K562 (cell line): ENCODE measurements at regions not wholly inside any gene's neighbourhood (a gene's known extent, or its start where the extent isn't known, plus 50 kb on each side); places are given as distances from the start of the nearest gene placed in this dataset.

Experiments
- ATAC-seq: fragments of 200-7000 bp; cut with Tn5 transposase; 3 replicates; pipeline ENCODE4 v1.9.1; 2020; ENCODE audit warnings: moderate library complexity
- BruUV-seq: library from RNA; stranded (reverse); fragments of 400-500 nt; replicated peaks from 2 replicates; lab custom pipeline; 2021; lab: Mats Ljungman, UMichigan
- CTCF ChIA-PET: fragments of 300-600 bp; formaldehyde crosslinking; extraction: SDS; loops from one replicate; lab custom pipeline; 2021; ENCODE audit warnings: low intra/inter-chr PET ratio; lab: Yijun Ruan, JAX
- POLR2A ChIA-PET: fragments of 300-600, 350-650 bp; sonication (Branson Sonifier 250); formaldehyde crosslinking; extraction: SDS; loops from one replicate; lab custom pipeline; 2021; ENCODE audit warnings: antibody characterized with exemption, inconsistent platforms; lab: Yijun Ruan, JAX
- DNase-seq, 4 experiments: peaks; one replicate each; pipeline versions ENCODE4 v3.0.0 to v3.0.0-alpha.2; 2011 to 2018; ENCODE audit warnings: low spot score in 3 of 4, mixed read lengths in 3 of 4; ENCODE audit errors: extremely low read depth in 1 of 4
- FAIRE-seq: peaks from 2 replicates; lab custom pipeline; 2011; peaks lifted over from hg19 to GRCh38; lab: Jason Lieb, UNC
- H2AFZ ChIP-seq: 2 replicates; pipeline ENCODE4 v1.6.0; 2011; ENCODE audit warnings: low read depth, low read length, control low read depth, inconsistent platforms
- H3K27ac ChIP-seq: fragments of 200-600 bp; 3 replicates; pipeline ENCODE4 v1.8.0; 2011; ENCODE audit warnings: low read depth, mild to moderate bottlenecking, control low read depth, inconsistent platforms, low read length, moderate library complexity, mixed read lengths; ENCODE audit errors: extremely low read depth
- H3K27me3 ChIP-seq, 2 experiments: fragments of 300-600 bp in 1 of 2; 2 replicates in 1 of 2; 3 replicates in 1 of 2; pipeline versions ENCODE4 v1.6.0 to v1.8.0; 2011; ENCODE audit warnings: inconsistent platforms in 2 of 2, low read length in 2 of 2, mild to moderate bottlenecking in 1 of 2, mixed read lengths in 1 of 2, moderate library complexity in 1 of 2; ENCODE audit not compliant: control insufficient read depth in 2 of 2, insufficient read depth in 2 of 2
- H3K36me3 ChIP-seq: fragments of 300-600 bp; 3 replicates; pipeline ENCODE4 v1.8.0; 2011; ENCODE audit warnings: mild to moderate bottlenecking, low read length, inconsistent platforms; ENCODE audit not compliant: control insufficient read depth, insufficient read depth
- H3K4me1 ChIP-seq, 2 experiments: fragments of 200-600 bp in 1 of 2; replicated peaks in 1 of 2; 2 replicates in 1 of 2; 3 replicates in 1 of 2; pipeline versions ENCODE4 v1.5.1 to v1.8.0; 2011; ENCODE audit warnings: inconsistent platforms in 2 of 2, low read length in 2 of 2, mild to moderate bottlenecking in 1 of 2, mixed read lengths in 1 of 2, moderate library complexity in 1 of 2; ENCODE audit not compliant: control insufficient read depth in 2 of 2, insufficient read depth in 2 of 2
- H3K4me2 ChIP-seq: 2 replicates; pipeline ENCODE4 v1.6.1; 2011; ENCODE audit warnings: low read length, control low read depth, inconsistent platforms, mixed read lengths; ENCODE audit not compliant: insufficient read depth
- H3K4me3 ChIP-seq: fragments of 200-600 bp; sonication (generic), shearing (Covaris generic); 2 replicates; pipeline ENCODE4 v1.5.1; 2016; ENCODE audit warnings: control low read depth, inconsistent platforms
- H3K79me2 ChIP-seq: fragments of 200-600 bp; 3 replicates; pipeline ENCODE4 v1.8.0; 2011; ENCODE audit warnings: low read length, inconsistent platforms; ENCODE audit not compliant: control insufficient read depth, insufficient read depth
- H3K9ac ChIP-seq, 2 experiments: 2 replicates each; pipeline versions ENCODE4 v1.6.0 to v1.6.1; 2011; ENCODE audit warnings: low read depth in 2 of 2, low read length in 2 of 2, control low read depth in 1 of 2, inconsistent platforms in 1 of 2, mild to moderate bottlenecking in 1 of 2, mixed read lengths in 1 of 2; ENCODE audit not compliant: insufficient read depth in 1 of 2
- H3K9me1 ChIP-seq: one replicate; pipeline ENCODE4 v1.6.0; 2011; ENCODE audit warnings: inconsistent platforms, mild to moderate bottlenecking, low read length, moderate library complexity; ENCODE audit not compliant: control insufficient read depth, insufficient read depth
- H3K9me3 ChIP-seq: replicated peaks from 2 replicates; pipeline ENCODE4 v1.5.1; 2011; ENCODE audit warnings: low read depth, low read length, inconsistent platforms; ENCODE audit not compliant: control insufficient read depth, insufficient read depth
- H4K20me1 ChIP-seq: replicated peaks from 2 replicates; pipeline ENCODE4 v1.6.1; 2011; ENCODE audit warnings: low read length, inconsistent platforms, mixed read lengths; ENCODE audit not compliant: control insufficient read depth, insufficient read depth
- BRF2 ChIP-seq: IDR thresholded peaks from 3 replicates; pipeline ENCODE4 v1.6.1; 2011; ENCODE audit warnings: borderline replicate concordance, mild to moderate bottlenecking; ENCODE audit not compliant: insufficient read length, insufficient read depth
- ZBTB40 ChIP-seq, 2 experiments: fragments of 450-650 bp in 1 of 2; sonication (generic) in 1 of 2; formaldehyde crosslinking in 1 of 2; IDR thresholded peaks; 2 replicates each; pipeline versions ENCODE4 v1.7.1 to v1.9.0; 2016 to 2022; ENCODE audit warnings: inconsistent platforms in 1 of 2, mild to moderate bottlenecking in 1 of 2, missing genetic modification reagents in 1 of 2
- ZNF24 ChIP-seq: fragments of 450-650 bp; IDR thresholded peaks from 2 replicates; pipeline ENCODE4 v1.6.1; 2016
- ZNF644 ChIP-seq: fragments of 200-800 bp; sonication (Bioruptor generic); IDR thresholded peaks from 2 replicates; pipeline ENCODE4 v1.6.1; 2016; ENCODE audit warnings: low read depth, missing genetic modification characterization, missing compliant biosample characterization
- ZNF830 ChIP-seq: fragments of 250-450 bp; sonication (Bioruptor Pico); IDR thresholded peaks from 2 replicates; pipeline ENCODE4 v1.5.0; 2021; ENCODE audit warnings: mild to moderate bottlenecking
- WGBS: fragments of 100-300 bp; shearing (Covaris generic); methylation state at CpG from one replicate; pipeline ENCODE4 v1.1.6; 2016; ENCODE audit warnings: low coverage, mixed read lengths; ENCODE audit not compliant: insufficient coverage; ENCODE audit errors: missing lambda C conversion rate; 5-methylcytosine and 5-hydroxymethylcytosine counted together
- in situ Hi-C: fragments of 300-500 bp; cut with MboI; formaldehyde crosslinking; loops from 4 replicates; pipeline ENCODE4 v1.15.0; 2018; ENCODE audit warnings: inconsistent platforms, mixed read lengths
- intact Hi-C: fragments of 100-400 bp; cut with micrococcal nuclease; formaldehyde crosslinking; loops from 2 replicates; pipeline ENCODE4 v1.14.2; 2022
- TF ChIP-seq, protein P1 (sequence below), 2 experiments: fragments of 150-350 bp in 1 of 2; IDR thresholded peaks; 2 replicates each; pipeline ENCODE4 v1.6.1; 2012 to 2016; ENCODE audit warnings: low read depth in 2 of 2, low read length in 2 of 2, mild to moderate bottlenecking in 1 of 2, moderate library complexity in 1 of 2

- no peak for TF ChIP-seq ZNF24
Measured at GRCh38 chr10:78584266-78584665, 484.5 kb upstream of the ZMIZ1 start (continued).

- H3K27ac ChIP-seq, result no peak overlapping the region
- H3K27me3 ChIP-seq, result peaks cover 0 to 6% of the 10 kb centered on the region in 2 experiments; a peak in 2 of 5 replicates
- intact Hi-C loops (no loop called here), in situ Hi-C loops (no loop called here)
- no peak for ATAC-seq
- no peak overlapping the region for H2AFZ ChIP-seq
- no TSS peak for BruUV-seq
- H4K20me1 ChIP-seq, result no peaks in the 10 kb centered on the region
- H3K9ac ChIP-seq, result no peak overlapping the region
- H3K9me1 ChIP-seq, result no peaks in the 10 kb centered on the region
- ChIA-PET POLR2A (no interaction called here), CTCF (no interaction called here)
- no peak overlapping the region for H3K4me2 ChIP-seq
- WGBS, result 0% methylated on average over 7 of the region's 7 CpGs
- FAIRE-seq, result no peak
- no peaks in the 10 kb centered on the region for H3K9me3 ChIP-seq
- no peaks in the 10 kb centered on the region for H3K36me3 ChIP-seq
- no peaks in the 10 kb centered on the region for H3K4me1 ChIP-seq
- no peaks in the 10 kb centered on the region for H3K79me2 ChIP-seq
- no peak overlapping the region for H3K4me3 ChIP-seq
- DNase-seq, result no peak
- TF ChIP-seq ZNF644 (tag) (no peak), BRF2 (no peak), ZNF830 (CRISPR knock-in tag) (no peak), ZBTB40 (IDR thresholded peaks at IDR 0.05) (no peak), ZBTB40 (CRISPR knock-in tag; IDR thresholded peaks at IDR 0.05) (no peak)
- TF ChIP-seq, protein P1, sequence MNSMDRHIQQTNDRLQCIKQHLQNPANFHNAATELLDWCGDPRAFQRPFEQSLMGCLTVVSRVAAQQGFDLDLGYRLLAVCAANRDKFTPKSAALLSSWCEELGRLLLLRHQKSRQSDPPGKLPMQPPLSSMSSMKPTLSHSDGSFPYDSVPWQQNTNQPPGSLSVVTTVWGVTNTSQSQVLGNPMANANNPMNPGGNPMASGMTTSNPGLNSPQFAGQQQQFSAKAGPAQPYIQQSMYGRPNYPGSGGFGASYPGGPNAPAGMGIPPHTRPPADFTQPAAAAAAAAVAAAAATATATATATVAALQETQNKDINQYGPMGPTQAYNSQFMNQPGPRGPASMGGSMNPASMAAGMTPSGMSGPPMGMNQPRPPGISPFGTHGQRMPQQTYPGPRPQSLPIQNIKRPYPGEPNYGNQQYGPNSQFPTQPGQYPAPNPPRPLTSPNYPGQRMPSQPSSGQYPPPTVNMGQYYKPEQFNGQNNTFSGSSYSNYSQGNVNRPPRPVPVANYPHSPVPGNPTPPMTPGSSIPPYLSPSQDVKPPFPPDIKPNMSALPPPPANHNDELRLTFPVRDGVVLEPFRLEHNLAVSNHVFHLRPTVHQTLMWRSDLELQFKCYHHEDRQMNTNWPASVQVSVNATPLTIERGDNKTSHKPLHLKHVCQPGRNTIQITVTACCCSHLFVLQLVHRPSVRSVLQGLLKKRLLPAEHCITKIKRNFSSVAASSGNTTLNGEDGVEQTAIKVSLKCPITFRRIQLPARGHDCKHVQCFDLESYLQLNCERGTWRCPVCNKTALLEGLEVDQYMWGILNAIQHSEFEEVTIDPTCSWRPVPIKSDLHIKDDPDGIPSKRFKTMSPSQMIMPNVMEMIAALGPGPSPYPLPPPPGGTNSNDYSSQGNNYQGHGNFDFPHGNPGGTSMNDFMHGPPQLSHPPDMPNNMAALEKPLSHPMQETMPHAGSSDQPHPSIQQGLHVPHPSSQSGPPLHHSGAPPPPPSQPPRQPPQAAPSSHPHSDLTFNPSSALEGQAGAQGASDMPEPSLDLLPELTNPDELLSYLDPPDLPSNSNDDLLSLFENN (IDR thresholded peaks at IDR 0.05; ENCODE audit: low read depth in 2 of 2, low read length in 2 of 2), result no peak
Measured at GRCh38 chr10:78584681-78585080, 484.1 kb upstream of the ZMIZ1 start.
